ENCODE measurements at regions not wholly inside any gene's neighbourhood (a gene's known extent, or its start where the extent isn't known, plus 50 kb on each side); places are given as distances from the start of the nearest gene placed in this dataset.

DNA sequence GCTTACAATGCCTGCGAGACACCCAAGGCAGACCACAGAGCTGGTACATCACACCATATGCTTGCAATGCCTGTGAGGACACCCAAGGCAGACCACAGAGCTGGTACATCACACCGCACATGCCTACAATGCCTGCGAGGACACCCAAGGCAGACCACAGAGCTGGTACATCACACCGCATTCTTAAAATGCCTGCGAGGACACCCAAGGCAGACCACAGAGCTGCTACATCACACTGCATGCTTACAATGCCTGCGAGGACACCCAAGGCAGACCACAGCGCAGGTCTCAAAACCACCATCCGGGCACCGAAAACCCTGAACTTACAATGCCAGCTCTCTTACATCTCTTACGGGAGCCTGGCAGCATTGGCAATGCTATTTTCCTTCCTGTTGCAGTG is 799.6 kb downstream of the GALR1 start:
- H3K9me3 Mint-ChIP-seq, result no peaks in the 10 kb centered on the region
- no peaks in the 10 kb centered on the region for H3K36me3 Mint-ChIP-seq
- no peak overlapping the region for H3K4me3 Mint-ChIP-seq
- H3K27me3 Mint-ChIP-seq, result no peaks in the 10 kb centered on the region
- H3K4me1 Mint-ChIP-seq, result no peaks in the 10 kb centered on the region
- no peak overlapping the region for H3K27ac Mint-ChIP-seq
- no peak for DNase-seq

DNA sequence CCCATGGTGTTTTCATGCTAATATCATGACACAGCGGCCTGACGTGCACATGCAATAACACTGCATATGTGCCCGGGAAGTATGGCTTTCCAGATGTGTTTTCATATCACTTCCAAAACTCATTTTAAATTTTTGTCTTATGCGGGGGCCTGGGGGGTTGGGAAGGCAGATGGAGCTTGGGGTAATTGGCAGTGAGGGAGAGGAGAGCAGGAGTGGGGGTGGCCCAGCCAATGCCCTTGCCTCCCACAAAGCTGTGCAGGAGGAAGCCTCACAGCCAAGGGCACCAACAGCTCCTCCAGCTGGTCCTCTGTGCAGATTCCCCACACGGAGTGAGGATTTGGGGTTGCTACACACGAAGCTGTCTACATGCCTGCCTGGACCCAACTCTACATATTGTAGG is 805.2 kb downstream of the GALR1 start:
- Mint-ChIP-seq H3K27me3 (no peaks in the 10 kb centered on the region), H3K4me1 (no peaks in the 10 kb centered on the region), H3K36me3 (no peaks in the 10 kb centered on the region), H3K27ac (no peak overlapping the region), H3K4me3 (no peak overlapping the region), H3K9me3 (no peaks in the 10 kb centered on the region)
- no peak for DNase-seq

DNA sequence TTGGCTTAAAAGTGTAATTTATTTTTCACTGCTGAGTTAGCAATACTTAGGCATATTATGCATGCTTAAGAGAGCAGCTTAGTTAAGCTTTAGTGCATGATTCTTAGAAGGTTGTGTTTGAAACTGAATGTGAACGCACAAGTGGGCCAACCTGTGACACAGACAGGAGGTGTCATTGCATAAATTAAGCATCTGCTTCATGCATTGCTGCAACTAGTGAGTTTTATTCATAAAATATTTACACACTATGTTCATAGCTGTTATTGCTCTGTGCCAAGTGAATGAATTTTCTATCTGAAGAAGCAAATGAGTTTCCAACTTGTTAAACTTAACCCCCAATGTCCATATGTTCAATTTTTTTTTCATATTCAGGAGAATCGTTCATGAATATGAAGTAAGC is 806.4 kb downstream of the GALR1 start:
- Mint-ChIP-seq H3K27me3 (no peaks in the 10 kb centered on the region), H3K27ac (no peak overlapping the region), H3K36me3 (no peaks in the 10 kb centered on the region), H3K4me1 (no peaks in the 10 kb centered on the region), H3K9me3 (no peaks in the 10 kb centered on the region), H3K4me3 (no peak overlapping the region)
- no peak for DNase-seq

DNA sequence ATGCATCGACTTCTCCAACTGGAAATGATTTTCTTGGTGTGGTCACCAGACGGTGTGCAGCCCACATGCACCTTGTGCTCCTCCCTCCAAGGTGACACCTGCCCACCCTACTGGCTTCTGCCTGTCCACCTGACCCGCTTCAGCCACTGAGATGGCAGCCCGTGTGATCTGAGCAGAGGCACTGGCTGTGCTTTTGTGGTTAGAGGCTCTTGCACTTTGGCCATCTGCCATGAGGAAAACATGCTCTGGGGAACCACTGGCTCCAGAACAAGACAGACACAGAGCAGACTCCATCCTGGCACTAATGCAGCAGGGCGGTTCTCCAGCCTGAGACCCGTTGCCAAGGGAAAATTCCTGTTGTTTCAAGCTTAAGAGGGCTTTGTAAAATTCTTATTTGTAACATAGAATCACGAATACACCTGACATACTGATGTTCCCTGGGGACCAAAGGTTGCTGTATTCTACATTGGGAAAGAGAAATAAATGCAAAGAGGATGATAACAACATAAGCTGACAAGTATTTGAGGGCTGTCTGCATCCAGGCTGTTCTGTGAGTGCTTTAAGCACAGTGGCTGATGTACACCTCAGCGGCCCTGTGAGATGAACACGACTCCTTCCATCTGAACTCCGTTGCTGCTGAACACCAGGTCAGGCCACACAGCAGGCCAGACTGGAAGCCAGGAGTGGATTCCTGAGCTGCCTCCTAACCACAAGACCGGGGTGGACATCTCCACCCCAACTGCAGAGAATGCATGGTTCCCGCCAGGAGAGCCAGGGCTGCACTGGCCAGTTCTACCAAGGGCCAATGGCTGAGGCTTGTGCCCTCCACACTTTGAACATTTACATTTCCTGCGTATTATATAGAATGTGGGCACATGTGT is 820.4 kb downstream of the GALR1 start:
- Mint-ChIP-seq H3K36me3 (no peaks in the 10 kb centered on the region), H3K4me3 (no peak overlapping the region), H3K27me3 (peaks cover 9% of the 10 kb centered on the region), H3K4me1 (no peaks in the 10 kb centered on the region), H3K9me3 (no peaks in the 10 kb centered on the region), H3K27ac (no peak overlapping the region)
- DNase-seq, result no peak

DNA sequence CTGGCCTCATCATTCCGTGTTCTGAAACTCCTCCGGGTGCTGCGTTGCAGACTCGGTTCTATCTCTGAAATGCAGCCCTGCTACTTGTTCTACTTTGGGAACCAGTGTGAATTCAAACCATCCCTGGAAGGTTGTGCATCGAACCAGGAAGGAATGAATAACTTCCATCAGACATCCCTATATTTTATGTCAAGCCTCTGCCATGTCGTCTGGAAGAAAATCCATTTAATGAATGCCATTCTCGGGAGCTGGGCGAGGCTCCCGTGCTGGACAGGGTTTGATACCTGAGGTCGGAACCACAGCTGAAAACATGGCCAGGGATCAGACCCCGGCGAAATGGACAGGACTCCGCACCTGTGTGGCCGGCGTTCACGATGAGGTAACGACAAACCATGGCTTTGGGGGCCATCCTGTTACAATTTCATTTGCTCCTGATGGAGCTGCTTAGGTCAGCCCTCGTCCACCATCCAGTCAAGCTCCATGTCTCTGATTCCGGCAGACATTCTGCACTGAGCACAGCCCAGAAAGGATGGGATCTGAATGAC is 821.6 kb downstream of the GALR1 start:
- H3K4me1 Mint-ChIP-seq, result no peaks in the 10 kb centered on the region
- H3K27me3 Mint-ChIP-seq, result peaks cover 9% of the 10 kb centered on the region
- no peak for DNase-seq
- H3K4me3 Mint-ChIP-seq, result no peak overlapping the region
- H3K27ac Mint-ChIP-seq, result no peak overlapping the region
- H3K36me3 Mint-ChIP-seq, result no peaks in the 10 kb centered on the region
- H3K9me3 Mint-ChIP-seq, result no peaks in the 10 kb centered on the region

DNA sequence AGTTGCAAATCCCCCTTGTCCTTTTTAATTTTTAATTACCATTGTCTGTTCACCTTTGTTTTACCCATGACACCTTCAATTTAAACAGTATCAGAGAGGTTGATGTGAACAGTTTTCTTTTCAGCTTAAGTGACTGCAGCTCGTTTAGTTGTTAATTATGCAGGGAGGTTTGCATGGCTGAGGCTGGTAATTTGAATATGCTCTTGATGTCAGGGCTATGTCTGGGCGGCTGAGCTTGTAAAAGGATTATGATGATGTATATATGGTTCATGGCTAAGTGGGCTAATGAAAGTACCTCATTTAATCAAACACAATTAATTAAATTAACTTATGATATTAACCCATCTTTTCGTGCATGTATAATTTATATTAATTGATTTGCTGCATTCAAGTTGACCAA is 822.1 kb downstream of the GALR1 start:
- Mint-ChIP-seq H3K27ac (no peak overlapping the region), H3K36me3 (no peaks in the 10 kb centered on the region), H3K4me1 (no peaks in the 10 kb centered on the region), H3K4me3 (no peak overlapping the region), H3K27me3 (peaks cover 9% of the 10 kb centered on the region), H3K9me3 (no peaks in the 10 kb centered on the region)
- no peak for DNase-seq

DNA sequence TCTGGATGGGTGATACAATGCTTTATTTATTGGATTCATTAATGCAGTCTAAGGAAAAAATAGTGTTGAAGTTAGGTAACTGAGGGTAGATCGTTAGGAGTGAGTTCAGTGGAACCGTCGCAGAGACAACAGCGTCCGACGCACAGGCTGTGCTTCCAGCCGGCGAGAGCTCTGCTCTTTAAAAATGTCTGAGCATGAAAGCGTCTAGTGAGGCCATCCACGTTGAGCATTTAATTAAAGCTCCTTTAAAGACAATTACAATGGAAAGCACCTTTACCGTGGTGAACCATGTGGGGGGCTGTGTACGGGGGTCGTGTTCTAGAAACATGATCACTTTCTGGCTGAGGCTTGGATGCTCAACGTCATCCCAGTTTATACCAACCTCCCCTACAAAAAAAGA is 822.7 kb downstream of the GALR1 start:
- no peak for DNase-seq
- no peaks in the 10 kb centered on the region for H3K4me1 Mint-ChIP-seq
- H3K4me3 Mint-ChIP-seq, result no peak overlapping the region
- peaks cover 9% of the 10 kb centered on the region for H3K27me3 Mint-ChIP-seq
- no peaks in the 10 kb centered on the region for H3K9me3 Mint-ChIP-seq
- H3K27ac Mint-ChIP-seq, result no peak overlapping the region
- no peaks in the 10 kb centered on the region for H3K36me3 Mint-ChIP-seq

DNA sequence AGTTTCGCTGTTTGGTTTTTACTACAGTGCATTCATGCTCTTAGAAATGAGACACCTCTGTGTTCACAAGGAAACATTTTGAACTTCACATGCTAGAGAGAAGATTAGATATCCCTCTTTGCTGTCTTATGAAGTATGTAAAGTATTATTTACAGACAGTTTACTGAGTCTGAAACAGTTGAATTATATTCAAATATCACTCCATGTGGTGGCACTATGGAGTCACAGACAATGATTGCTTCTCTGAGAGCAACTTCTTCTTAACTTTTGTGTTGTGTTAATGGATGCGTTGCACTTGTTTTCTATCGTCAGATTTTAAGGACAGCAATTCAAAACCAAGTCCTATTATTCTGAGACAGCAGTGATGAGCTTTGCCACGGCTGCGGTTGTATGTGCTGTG is 823.6 kb downstream of the GALR1 start:
- H3K27me3 Mint-ChIP-seq, result peaks cover 9% of the 10 kb centered on the region
- H3K4me1 Mint-ChIP-seq, result no peaks in the 10 kb centered on the region
- no peak for DNase-seq
- H3K4me3 Mint-ChIP-seq, result no peak overlapping the region
- H3K27ac Mint-ChIP-seq, result no peak overlapping the region
- H3K36me3 Mint-ChIP-seq, result no peaks in the 10 kb centered on the region
- no peaks in the 10 kb centered on the region for H3K9me3 Mint-ChIP-seq

DNA sequence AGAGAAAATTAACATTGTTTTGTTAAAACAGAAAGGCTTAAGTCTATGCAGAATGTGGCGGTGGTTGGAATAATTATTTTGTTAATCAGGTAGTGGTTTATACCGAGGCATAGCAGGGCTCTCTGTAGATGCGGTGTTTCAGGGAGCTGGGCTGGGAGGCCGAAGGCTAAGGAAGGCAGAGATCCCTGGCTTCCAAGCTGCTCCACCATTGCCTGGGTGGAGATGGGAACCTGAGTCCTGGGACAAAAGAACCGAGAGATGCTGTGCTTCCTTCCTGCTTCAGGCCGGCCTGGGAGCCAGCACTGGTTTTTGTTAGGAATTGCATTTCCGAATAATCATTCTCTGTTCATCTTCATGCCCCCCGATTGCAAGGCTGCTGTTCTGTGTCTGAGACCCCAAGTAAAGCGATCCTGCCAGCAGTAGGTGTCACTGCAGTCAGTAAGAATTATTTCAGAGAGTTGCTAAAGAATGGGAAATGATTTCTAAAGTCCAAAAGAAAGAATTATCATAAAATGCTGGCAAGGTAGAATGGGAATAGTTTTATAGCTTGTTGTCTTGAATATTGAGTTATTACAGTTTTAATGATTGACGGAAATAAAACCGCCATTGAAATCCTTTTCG is 824.9 kb downstream of the GALR1 start:
- DNase-seq, result no peak
- Mint-ChIP-seq H3K27ac (no peak overlapping the region), H3K27me3 (peaks cover 9% of the 10 kb centered on the region), H3K4me1 (no peaks in the 10 kb centered on the region), H3K36me3 (no peaks in the 10 kb centered on the region), H3K9me3 (no peaks in the 10 kb centered on the region), H3K4me3 (no peak overlapping the region)

DNA sequence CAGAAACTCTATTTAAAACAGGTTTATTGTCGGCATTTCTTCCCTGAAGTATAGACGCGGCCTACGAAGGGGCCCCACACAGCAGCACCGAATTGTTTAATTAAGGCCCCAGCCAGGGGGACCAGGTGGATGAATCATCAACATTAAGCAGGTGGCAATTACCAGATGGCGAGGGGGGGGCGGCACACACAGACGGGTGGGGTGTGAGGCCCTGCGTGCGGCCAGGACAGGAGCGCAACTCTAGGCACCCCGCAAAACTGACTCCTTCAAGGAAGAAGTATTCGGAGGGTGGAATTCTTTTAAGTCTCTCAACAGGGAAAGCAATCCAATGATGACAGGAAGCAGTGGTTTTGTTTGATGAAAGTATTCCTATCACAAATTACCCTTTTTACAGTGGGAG is 830.4 kb downstream of the GALR1 start:
- Mint-ChIP-seq H3K27ac (no peak overlapping the region), H3K27me3 (no peaks in the 10 kb centered on the region), H3K4me3 (no peak overlapping the region), H3K9me3 (no peaks in the 10 kb centered on the region), H3K4me1 (no peaks in the 10 kb centered on the region), H3K36me3 (no peaks in the 10 kb centered on the region)
- no peak for DNase-seq

DNA sequence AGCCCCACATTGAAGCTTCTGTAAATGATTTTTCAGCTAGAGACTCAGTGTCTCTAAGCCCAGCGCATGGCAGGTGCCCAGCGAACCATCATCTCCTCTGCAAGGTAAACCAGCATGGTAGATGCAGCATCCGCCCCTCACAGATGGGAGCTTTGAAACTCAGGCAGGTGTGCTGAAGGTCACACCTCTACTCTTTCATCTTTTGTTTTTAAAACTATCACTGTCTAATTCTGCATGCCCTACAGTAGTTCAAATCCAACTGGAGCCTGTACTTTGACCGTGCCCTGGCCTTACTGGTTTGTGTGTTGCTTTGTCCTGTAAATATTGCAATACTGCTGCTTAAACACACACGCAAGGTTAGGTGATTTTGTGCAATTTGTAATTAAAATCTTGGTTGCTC is 831.1 kb downstream of the GALR1 start:
- H3K9me3 Mint-ChIP-seq, result no peaks in the 10 kb centered on the region
- no peak for DNase-seq

DNA sequence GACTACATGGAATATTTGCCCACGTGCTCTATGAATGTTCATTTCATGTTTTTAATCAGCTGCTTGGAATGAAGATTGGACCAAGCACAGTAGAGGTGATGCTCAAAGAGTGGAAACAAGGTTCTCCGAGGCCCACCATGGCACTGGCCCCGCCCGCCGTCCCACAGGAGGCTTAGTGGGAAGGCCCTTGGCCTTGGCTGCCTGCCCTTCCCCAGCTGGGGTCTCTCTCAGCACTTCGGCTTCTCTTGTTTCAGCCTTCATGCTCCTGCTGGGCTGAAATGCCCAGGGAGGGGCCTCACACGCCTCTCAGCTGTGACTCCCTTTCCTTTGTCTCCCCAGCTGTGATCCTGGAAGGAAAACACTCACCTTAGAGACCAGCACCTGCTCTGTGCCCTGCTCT is 833.2 kb downstream of the GALR1 start:
- Mint-ChIP-seq H3K27me3 (no peaks in the 10 kb centered on the region), H3K36me3 (no peaks in the 10 kb centered on the region), H3K27ac (no peak overlapping the region), H3K9me3 (no peaks in the 10 kb centered on the region), H3K4me1 (no peaks in the 10 kb centered on the region), H3K4me3 (no peak overlapping the region)
- no peak for DNase-seq

More for the DNA sequence above, 831.1 kb downstream of the GALR1 start:
- Mint-ChIP-seq H3K4me1 (no peaks in the 10 kb centered on the region), H3K27ac (no peak overlapping the region), H3K36me3 (no peaks in the 10 kb centered on the region), H3K4me3 (no peak overlapping the region), H3K27me3 (no peaks in the 10 kb centered on the region)

DNA sequence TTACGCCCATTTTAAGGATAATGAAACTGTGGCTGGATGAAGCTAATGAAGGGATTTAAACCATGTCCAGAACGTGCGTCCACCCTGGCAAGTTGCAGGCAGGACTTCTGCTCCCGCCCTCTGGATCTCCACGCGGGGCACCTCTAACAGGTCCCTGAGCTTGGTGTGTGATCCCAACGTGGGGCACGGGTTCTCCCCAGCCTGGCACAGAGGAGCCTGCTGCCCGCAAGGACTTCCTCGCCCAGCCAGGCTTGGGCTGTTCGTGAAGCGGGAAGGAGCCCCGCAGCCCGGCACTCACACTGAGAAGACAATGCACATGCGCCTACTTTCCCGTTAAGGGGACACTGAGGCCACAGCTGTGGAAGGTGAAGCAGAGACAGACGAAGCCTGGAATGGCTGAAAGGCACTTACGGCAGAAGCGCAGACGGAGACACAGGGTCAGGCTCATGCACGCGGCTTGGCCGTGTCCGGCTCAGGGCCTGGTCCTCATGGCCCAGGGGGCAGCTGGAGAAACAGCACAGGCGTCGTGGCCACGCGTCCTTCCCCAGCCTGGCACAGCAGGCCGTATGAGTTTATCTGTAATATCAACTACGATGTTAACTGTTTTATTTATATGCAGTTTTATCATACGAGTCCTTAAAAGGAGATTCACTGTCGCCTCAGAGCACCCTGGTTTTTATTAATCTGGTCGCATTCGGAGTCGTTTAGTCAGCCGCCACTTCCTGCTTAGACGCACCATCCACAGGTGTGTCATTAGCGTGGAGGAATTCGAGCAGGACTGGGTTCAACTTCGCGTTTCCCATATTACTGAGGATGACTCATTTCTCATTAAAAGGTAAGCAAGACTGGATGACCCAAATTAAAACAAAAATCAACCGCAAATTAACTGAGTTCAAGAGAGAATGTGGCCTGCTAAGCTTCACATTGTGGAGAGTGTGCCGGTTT is 835.9 kb downstream of the GALR1 start:
- Mint-ChIP-seq H3K4me1 (no peaks in the 10 kb centered on the region), H3K36me3 (no peaks in the 10 kb centered on the region), H3K27me3 (no peaks in the 10 kb centered on the region), H3K4me3 (no peak overlapping the region), H3K27ac (peak overlapping the region; percentile 4), H3K9me3 (no peaks in the 10 kb centered on the region)
- DNase-seq, result no peak

DNA sequence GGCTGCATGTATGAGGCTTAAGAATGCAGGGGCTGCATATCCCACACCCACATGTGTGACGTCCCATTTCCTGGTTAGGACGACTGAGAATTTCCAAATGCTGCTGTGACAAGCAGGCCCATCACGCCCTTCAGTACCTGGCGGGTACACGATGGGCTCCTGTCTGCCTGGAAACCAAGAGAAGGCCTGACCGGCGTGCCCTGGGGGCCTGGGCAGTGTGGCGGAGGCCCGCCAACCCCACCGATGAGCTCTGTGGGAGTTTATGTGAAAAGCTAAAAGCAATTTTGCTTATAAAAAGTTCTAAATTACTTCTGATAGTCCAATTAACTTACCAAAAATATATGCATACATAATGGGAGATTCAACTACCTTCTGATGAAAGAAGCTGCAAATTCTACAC is 837.3 kb downstream of the GALR1 start:
- Mint-ChIP-seq H3K27me3 (no peaks in the 10 kb centered on the region), H3K4me1 (no peaks in the 10 kb centered on the region)

DNA sequence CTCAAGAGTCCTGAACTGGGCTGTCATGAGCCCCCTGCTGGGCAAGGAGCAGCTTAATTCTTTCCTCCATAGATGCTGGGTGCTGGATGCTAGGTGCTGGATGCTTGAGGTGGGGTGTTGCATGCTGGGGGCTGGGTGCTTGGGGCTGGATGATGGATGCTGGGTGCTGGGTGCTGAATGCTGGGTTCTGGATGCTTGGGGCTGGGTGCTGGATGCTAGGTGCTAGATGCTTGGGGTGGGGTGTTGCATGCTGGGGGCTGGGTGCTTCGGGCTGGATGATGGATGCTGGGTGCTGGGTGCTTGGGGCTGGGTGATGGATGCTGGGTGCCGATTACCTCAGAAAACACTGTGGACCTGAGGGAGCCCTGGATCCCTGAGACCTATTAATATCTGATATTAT is 837.7 kb downstream of the GALR1 start:
- DNase-seq, result no peak
- Mint-ChIP-seq H3K27ac (no peak overlapping the region), H3K36me3 (no peaks in the 10 kb centered on the region), H3K4me1 (no peaks in the 10 kb centered on the region), H3K9me3 (no peaks in the 10 kb centered on the region), H3K4me3 (no peak overlapping the region), H3K27me3 (no peaks in the 10 kb centered on the region)

More for the DNA sequence above, 837.3 kb downstream of the GALR1 start:
- no peak for DNase-seq
- no peak overlapping the region for H3K4me3 Mint-ChIP-seq
- H3K9me3 Mint-ChIP-seq, result no peaks in the 10 kb centered on the region
- no peak overlapping the region for H3K27ac Mint-ChIP-seq
- H3K36me3 Mint-ChIP-seq, result no peaks in the 10 kb centered on the region

All from activated naive CD8-positive, alpha-beta T cell treated with anti-CD3 and anti-CD28 coated beads for 36 hours (primary cell).